ENCODE measurements at regions not wholly inside any gene's neighbourhood (a gene's known extent, or its start where the extent isn't known, plus 50 kb on each side); places are given as distances from the start of the nearest gene placed in this dataset.

GRCh38 chr18:51639541-51639940, 442.1 kb upstream of the MEX3C start:
- TF ChIP-seq GATA1 (IDR thresholded peaks at IDR 0.05; ENCODE audit: low read depth, low read length) (no peak), POLR2A (IDR thresholded peaks at IDR 0.05; ENCODE audit: low read length) (no peak)
